HepG2 (cell line): ENCODE measurements at regions not wholly inside any gene's neighbourhood (a gene's known extent, or its start where the extent isn't known, plus 50 kb on each side); places are given as distances from the start of the nearest gene placed in this dataset.

ENCODE experiments used
- ATAC-seq: fragments of 200-7000 bp; cut with Tn5 transposase; 3 replicates; pipeline ENCODE4 v1.9.1; 2020; ENCODE audit warnings: mild to moderate bottlenecking, moderate library complexity
- BruUV-seq: library from RNA; stranded (reverse); fragments of 400-500 nt; replicated peaks from 2 replicates; lab custom pipeline; 2021; lab: Mats Ljungman, UMichigan
- CTCF ChIA-PET: fragments of 300-600 bp; formaldehyde crosslinking; extraction: SDS; loops from one replicate; lab custom pipeline; 2021; ENCODE audit warnings: low total read pairs, inconsistent platforms, low intra/inter-chr PET ratio; lab: Yijun Ruan, JAX
- POLR2A ChIA-PET: fragments of 350-600 bp; sonication (Branson Sonifier 250); formaldehyde crosslinking; loops from one replicate; lab custom pipeline; 2020; ENCODE audit warnings: antibody characterized with exemption, inconsistent platforms; lab: Yijun Ruan, JAX
- DNase-seq: peaks from one replicate; pipeline ENCODE4 v3.0.0-alpha.2; 2015; ENCODE audit warnings: low spot score
- FAIRE-seq: peaks from 3 replicates; lab custom pipeline; 2011; peaks lifted over from hg19 to GRCh38; lab: Jason Lieb, UNC
- H2AFZ ChIP-seq: one replicate; pipeline ENCODE4 v1.6.1; 2011; ENCODE audit warnings: low read length, inconsistent platforms
- H3K27ac ChIP-seq: fragments of 300-600 bp; 3 replicates; pipeline ENCODE4 v1.8.0; 2011; ENCODE audit warnings: mixed run types, mild to moderate bottlenecking, mixed read lengths, low read length, inconsistent platforms; ENCODE audit not compliant: insufficient read depth; ENCODE audit errors: extremely low read length
- H3K27me3 ChIP-seq, 2 experiments: fragments of 200-600 bp in 1 of 2; 2 replicates in 1 of 2; 3 replicates in 1 of 2; pipeline versions ENCODE4 v1.6.0 to v1.8.0; 2011; ENCODE audit warnings: low read length in 2 of 2, mild to moderate bottlenecking in 2 of 2, moderate library complexity in 2 of 2, inconsistent platforms in 1 of 2; ENCODE audit not compliant: insufficient read depth in 2 of 2, control insufficient read depth in 1 of 2
- H3K36me3 ChIP-seq, 2 experiments: fragments of 200-600 bp in 1 of 2; replicated peaks in 1 of 2; 2 replicates in 1 of 2; 3 replicates in 1 of 2; pipeline versions ENCODE4 v1.5.1 to v1.8.0; 2011; ENCODE audit warnings: low read length in 2 of 2, inconsistent platforms in 1 of 2; ENCODE audit not compliant: insufficient read depth in 2 of 2, control insufficient read depth in 1 of 2
- H3K4me1 ChIP-seq: 2 replicates; pipeline ENCODE4 v1.5.1; 2012; ENCODE audit warnings: low read length, inconsistent platforms; ENCODE audit not compliant: insufficient read depth
- H3K4me2 ChIP-seq: 2 replicates; pipeline ENCODE4 v1.6.0; 2011; ENCODE audit warnings: low read depth, low read length, inconsistent platforms
- H3K4me3 ChIP-seq, 3 experiments: fragments of 200-600 bp in 1 of 3; sonication (generic), shearing (Covaris generic) in 1 of 3; replicated peaks in 1 of 3; 2 replicates each; pipeline ENCODE4 v1.5.1; 2011 to 2016; ENCODE audit warnings: low read length in 3 of 3, inconsistent platforms in 2 of 3, low read depth in 2 of 3, mild to moderate bottlenecking in 2 of 3, control low read depth in 1 of 3, mixed read lengths in 1 of 3; ENCODE audit not compliant: insufficient read depth in 1 of 3
- H3K79me2 ChIP-seq: one replicate; pipeline ENCODE4 v1.6.1; 2011; ENCODE audit warnings: low read length, inconsistent platforms; ENCODE audit not compliant: insufficient read depth
- H3K9ac ChIP-seq: 2 replicates; pipeline ENCODE4 v1.6.0; 2011; ENCODE audit warnings: mild to moderate bottlenecking, low read depth, low read length, inconsistent platforms; ENCODE audit not compliant: insufficient read depth
- H3K9me3 ChIP-seq: 2 replicates; pipeline ENCODE4 v1.5.1; 2012; ENCODE audit warnings: mild to moderate bottlenecking, low read length
- H4K20me1 ChIP-seq: 2 replicates; pipeline ENCODE4 v1.6.0; 2011; ENCODE audit warnings: inconsistent platforms, mild to moderate bottlenecking, low read length, moderate library complexity; ENCODE audit not compliant: insufficient read depth
- CEBPZ ChIP-seq: IDR thresholded peaks from 2 replicates; pipeline ENCODE4 v1.6.1; 2012; ENCODE audit warnings: low read length, improper control_type of control experiment
- GMEB1 ChIP-seq: sonication (generic); formaldehyde crosslinking; IDR thresholded peaks from 2 replicates; pipeline ENCODE4 v1.5.1; 2020; ENCODE audit warnings: missing genetic modification reagents, mild to moderate bottlenecking, borderline replicate concordance
- PCBP2 ChIP-seq: fragments of 200-400 bp; formaldehyde crosslinking; optimal IDR thresholded peaks from 2 replicates; pipeline ENCODE3; 2018; ENCODE audit warnings: low read length, low read depth; ENCODE audit not compliant: poor library complexity, severe bottlenecking
- TOE1 ChIP-seq: sonication (generic); formaldehyde crosslinking; IDR thresholded peaks from 2 replicates; pipeline ENCODE4 v1.4.0; 2020; ENCODE audit warnings: mild to moderate bottlenecking, missing genetic modification reagents
- ZIK1 ChIP-seq: sonication (generic); formaldehyde crosslinking; IDR thresholded peaks from 2 replicates; pipeline ENCODE4 v1.5.0; 2020; ENCODE audit warnings: mild to moderate bottlenecking, low read depth, missing genetic modification reagents, borderline replicate concordance
- ZNF256 ChIP-seq: sonication (generic); formaldehyde crosslinking; conservative IDR thresholded peaks from 2 replicates; pipeline ENCODE4 v1.4.0; 2020; ENCODE audit warnings: missing genetic modification reagents
- ZNF263 ChIP-seq: sonication (generic); formaldehyde crosslinking; IDR thresholded peaks from 2 replicates; pipeline ENCODE4 v1.4.0; 2020; ENCODE audit warnings: missing genetic modification reagents
- ZNF343 ChIP-seq: sonication (generic); formaldehyde crosslinking; IDR thresholded peaks from 2 replicates; pipeline ENCODE4 v1.4.0; 2020; ENCODE audit warnings: mild to moderate bottlenecking, missing genetic modification reagents
- WGBS: methylation state at CpG from one replicate; pipeline ENCODE4 v1.1.6; 2017; ENCODE audit warnings: low lambda C conversion rate; 5-methylcytosine and 5-hydroxymethylcytosine counted together
- in situ Hi-C: cut with HindIII; loops from 2 replicates; pipeline ENCODE4 v1.10.0; 2017; ENCODE audit warnings: low pct_unique_long_range_greater_than_20kb; ENCODE audit not compliant: extremely low pct_ligation_motif_present
- intact Hi-C: fragments of 100-400 bp; cut with micrococcal nuclease; formaldehyde crosslinking; loops from one replicate; pipeline ENCODE4 v1.10.0; 2022; ENCODE audit not compliant: unreplicated experiment

- in situ Hi-C loops (no loop called here), intact Hi-C loops (no loop called here)
- Histone ChIP-seq H3K9me3 (no peaks in the 10 kb centered on the region), H3K36me3 (no peaks in the 10 kb centered on the region), H3K79me2 (no peaks in the 10 kb centered on the region), H3K27ac (no peak overlapping the region), H2AFZ (no peak overlapping the region), H3K4me3 (no peak overlapping the region), H4K20me1 (no peaks in the 10 kb centered on the region), H3K4me2 (no peak overlapping the region), H3K9ac (no peak overlapping the region), H3K27me3 (no peaks in the 10 kb centered on the region), H3K4me1 (peaks cover 11% of the 10 kb centered on the region)
- FAIRE-seq (no peak), DNase-seq (no peak), ATAC-seq (no peak)
- ChIA-PET POLR2A (no interaction called here), CTCF (no interaction called here)
- no TSS peak for BruUV-seq
- no peak for TF ChIP-seq ZNF343
- no peak for TF ChIP-seq ZNF263 (CRISPR knock-in tag)
- TF ChIP-seq ZNF256 (CRISPR knock-in tag): no peak
- no peak for TF ChIP-seq GMEB1 (CRISPR knock-in tag)
- TF ChIP-seq ZIK1 (CRISPR knock-in tag): no peak
- TF ChIP-seq TOE1 (CRISPR knock-in tag): no peak
- TF ChIP-seq CEBPZ: no peak
- TF ChIP-seq PCBP2: no peak
- 22% methylated on average over 6 of the region's 6 CpGs for WGBS
Measured at GRCh38 chr11:27196203-27196897, 155.7 kb downstream of the BBOX1 start.
